ENCODE measurements at regions not wholly inside any gene's neighbourhood (a gene's known extent, or its start where the extent isn't known, plus 50 kb on each side); places are given as distances from the start of the nearest gene placed in this dataset.

- TF ChIP-seq, protein P1, sequence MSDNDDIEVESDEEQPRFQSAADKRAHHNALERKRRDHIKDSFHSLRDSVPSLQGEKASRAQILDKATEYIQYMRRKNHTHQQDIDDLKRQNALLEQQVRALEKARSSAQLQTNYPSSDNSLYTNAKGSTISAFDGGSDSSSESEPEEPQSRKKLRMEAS (IDR thresholded peaks at IDR 0.05) = no peak
- no peak for TF ChIP-seq TAF1 (IDR thresholded peaks at IDR 0.05; ENCODE audit: low read depth)
- no peak for TF ChIP-seq CEBPB (IDR thresholded peaks at IDR 0.05)
- TF ChIP-seq RAD21 (IDR thresholded peaks at IDR 0.05; ENCODE audit: low read depth) = no peak
- TF ChIP-seq, protein P2, sequence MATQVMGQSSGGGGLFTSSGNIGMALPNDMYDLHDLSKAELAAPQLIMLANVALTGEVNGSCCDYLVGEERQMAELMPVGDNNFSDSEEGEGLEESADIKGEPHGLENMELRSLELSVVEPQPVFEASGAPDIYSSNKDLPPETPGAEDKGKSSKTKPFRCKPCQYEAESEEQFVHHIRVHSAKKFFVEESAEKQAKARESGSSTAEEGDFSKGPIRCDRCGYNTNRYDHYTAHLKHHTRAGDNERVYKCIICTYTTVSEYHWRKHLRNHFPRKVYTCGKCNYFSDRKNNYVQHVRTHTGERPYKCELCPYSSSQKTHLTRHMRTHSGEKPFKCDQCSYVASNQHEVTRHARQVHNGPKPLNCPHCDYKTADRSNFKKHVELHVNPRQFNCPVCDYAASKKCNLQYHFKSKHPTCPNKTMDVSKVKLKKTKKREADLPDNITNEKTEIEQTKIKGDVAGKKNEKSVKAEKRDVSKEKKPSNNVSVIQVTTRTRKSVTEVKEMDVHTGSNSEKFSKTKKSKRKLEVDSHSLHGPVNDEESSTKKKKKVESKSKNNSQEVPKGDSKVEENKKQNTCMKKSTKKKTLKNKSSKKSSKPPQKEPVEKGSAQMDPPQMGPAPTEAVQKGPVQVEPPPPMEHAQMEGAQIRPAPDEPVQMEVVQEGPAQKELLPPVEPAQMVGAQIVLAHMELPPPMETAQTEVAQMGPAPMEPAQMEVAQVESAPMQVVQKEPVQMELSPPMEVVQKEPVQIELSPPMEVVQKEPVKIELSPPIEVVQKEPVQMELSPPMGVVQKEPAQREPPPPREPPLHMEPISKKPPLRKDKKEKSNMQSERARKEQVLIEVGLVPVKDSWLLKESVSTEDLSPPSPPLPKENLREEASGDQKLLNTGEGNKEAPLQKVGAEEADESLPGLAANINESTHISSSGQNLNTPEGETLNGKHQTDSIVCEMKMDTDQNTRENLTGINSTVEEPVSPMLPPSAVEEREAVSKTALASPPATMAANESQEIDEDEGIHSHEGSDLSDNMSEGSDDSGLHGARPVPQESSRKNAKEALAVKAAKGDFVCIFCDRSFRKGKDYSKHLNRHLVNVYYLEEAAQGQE (IDR thresholded peaks at IDR 0.05; ENCODE audit: low read depth) = no peak
- no peak for TF ChIP-seq EGR1 (IDR thresholded peaks at IDR 0.05)
- TF ChIP-seq YY1 (IDR thresholded peaks at IDR 0.05; ENCODE audit: low read depth) = no peak
- no peak for TF ChIP-seq CREB1 (IDR thresholded peaks at IDR 0.05; ENCODE audit: low read depth)
- TF ChIP-seq, protein P3, sequence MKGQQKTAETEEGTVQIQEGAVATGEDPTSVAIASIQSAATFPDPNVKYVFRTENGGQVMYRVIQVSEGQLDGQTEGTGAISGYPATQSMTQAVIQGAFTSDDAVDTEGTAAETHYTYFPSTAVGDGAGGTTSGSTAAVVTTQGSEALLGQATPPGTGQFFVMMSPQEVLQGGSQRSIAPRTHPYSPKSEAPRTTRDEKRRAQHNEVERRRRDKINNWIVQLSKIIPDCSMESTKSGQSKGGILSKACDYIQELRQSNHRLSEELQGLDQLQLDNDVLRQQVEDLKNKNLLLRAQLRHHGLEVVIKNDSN (IDR thresholded peaks at IDR 0.05) = no peak
- no peak for TF ChIP-seq NFIC (IDR thresholded peaks at IDR 0.05)
- no peak for TF ChIP-seq TCF12 (IDR thresholded peaks at IDR 0.05; ENCODE audit: low read depth)
- TF ChIP-seq TEAD4 (IDR thresholded peaks at IDR 0.05) = no peak
- no peak for TF ChIP-seq FOXM1 (IDR thresholded peaks at IDR 0.05; ENCODE audit: borderline replicate concordance, low read depth)
Measured at GRCh38 chr4:112752061-112752460, 115.1 kb downstream of the LARP7 start.

Measured in Ishikawa (cell line).